ENCODE measurements at regions not wholly inside any gene's neighbourhood (a gene's known extent, or its start where the extent isn't known, plus 50 kb on each side); places are given as distances from the start of the nearest gene placed in this dataset.
A peak's percentile ranks its signal among the peaks of the same experiment; 100 is the strongest.

DNA sequence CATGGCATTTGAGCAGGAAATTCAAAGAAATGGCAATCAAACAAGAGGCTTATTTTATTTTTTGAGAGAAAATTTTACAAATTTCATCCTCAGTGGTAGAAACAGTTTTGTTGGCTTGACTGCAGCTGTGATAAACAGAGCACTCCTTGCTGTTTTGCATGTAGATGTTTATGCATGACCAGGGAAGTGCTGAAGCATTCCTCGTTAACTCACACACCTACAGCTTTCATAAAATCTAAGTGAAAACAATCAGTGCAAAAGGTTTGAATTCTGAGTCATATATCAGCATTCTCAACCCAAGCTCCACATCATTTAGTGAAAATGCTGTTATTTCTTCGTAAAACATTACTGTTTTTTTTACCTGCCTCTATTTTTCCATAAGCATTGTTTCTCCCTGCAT, 146.6 kb upstream of the CCDC68 start:
- TF ChIP-seq, protein P1, sequence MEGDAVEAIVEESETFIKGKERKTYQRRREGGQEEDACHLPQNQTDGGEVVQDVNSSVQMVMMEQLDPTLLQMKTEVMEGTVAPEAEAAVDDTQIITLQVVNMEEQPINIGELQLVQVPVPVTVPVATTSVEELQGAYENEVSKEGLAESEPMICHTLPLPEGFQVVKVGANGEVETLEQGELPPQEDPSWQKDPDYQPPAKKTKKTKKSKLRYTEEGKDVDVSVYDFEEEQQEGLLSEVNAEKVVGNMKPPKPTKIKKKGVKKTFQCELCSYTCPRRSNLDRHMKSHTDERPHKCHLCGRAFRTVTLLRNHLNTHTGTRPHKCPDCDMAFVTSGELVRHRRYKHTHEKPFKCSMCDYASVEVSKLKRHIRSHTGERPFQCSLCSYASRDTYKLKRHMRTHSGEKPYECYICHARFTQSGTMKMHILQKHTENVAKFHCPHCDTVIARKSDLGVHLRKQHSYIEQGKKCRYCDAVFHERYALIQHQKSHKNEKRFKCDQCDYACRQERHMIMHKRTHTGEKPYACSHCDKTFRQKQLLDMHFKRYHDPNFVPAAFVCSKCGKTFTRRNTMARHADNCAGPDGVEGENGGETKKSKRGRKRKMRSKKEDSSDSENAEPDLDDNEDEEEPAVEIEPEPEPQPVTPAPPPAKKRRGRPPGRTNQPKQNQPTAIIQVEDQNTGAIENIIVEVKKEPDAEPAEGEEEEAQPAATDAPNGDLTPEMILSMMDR (IDR thresholded peaks at IDR 0.05; ENCODE audit: control extremely low read depth, extremely low read depth) = no peak
- H3K9me3 ChIP-seq (ENCODE audit: control insufficient read depth in 4 of 4, insufficient read depth in 3 of 4, low read length in 3 of 4) = no peaks in the 10 kb centered on the region
- no peak overlapping the region for H3K9ac ChIP-seq (ENCODE audit: insufficient read depth in 1 of 2, low read length in 2 of 2)
- no peak for ATAC-seq (ENCODE audit: insufficient read depth, low FRiP score)
- 88 to 89% methylated on average over 2 of the region's 2 CpGs for WGBS, 2 donors
- no peak for DNase-seq
- H3K27me3 ChIP-seq (ENCODE audit: control insufficient read depth in 3 of 3, insufficient read depth in 3 of 3, low read length in 2 of 3) = no peaks in the 10 kb centered on the region
- no peak overlapping the region for H3K27ac ChIP-seq (ENCODE audit: low read depth in 1 of 2, low read length in 1 of 2)
- no peaks in the 10 kb centered on the region for H3K36me3 ChIP-seq (ENCODE audit: control insufficient read depth in 4 of 4, insufficient read depth in 4 of 4, low read length in 4 of 4)
- no peak overlapping the region for H3K4me3 ChIP-seq
- H3K4me1 ChIP-seq (ENCODE audit: control insufficient read depth in 5 of 5, insufficient read depth in 5 of 5, low read length in 5 of 5) = peaks cover 0 to 1% (median 0%) of the 10 kb centered on the region in 5 donors

DNA sequence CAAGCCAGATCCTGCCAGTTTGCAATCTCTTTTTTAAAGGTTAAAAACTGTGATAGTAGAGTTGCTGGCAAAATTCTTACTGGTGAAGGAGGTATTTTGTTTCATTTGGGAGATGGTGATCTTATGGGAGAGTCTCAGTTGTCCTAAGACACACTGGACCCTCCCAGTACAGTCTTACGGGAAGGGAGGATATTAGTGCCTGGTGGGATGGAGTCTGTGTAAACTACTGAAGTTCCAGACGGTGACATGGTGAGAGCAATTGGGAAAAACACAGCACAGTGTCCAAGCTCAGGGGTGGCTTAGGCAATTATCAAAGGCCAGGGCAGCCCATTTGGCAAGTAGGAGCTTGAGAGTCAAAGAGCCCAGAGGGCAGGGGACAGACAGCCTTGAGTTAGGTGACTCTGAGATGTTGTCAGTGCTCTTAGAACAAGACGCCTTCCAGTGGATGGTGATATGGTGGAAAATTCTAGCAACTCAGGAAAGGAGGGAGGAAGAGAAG, 143.7 kb upstream of the CCDC68 start:
- no peak for ATAC-seq (ENCODE audit: insufficient read depth, low FRiP score)
- TF ChIP-seq, protein P1 (IDR thresholded peaks at IDR 0.05; ENCODE audit: control extremely low read depth, extremely low read depth) = no peak
- H3K36me3 ChIP-seq (ENCODE audit: control insufficient read depth in 4 of 4, insufficient read depth in 4 of 4, low read length in 4 of 4) = no peaks in the 10 kb centered on the region
- peaks cover 0 to 1% (median 0%) of the 10 kb centered on the region in 5 donors for H3K4me1 ChIP-seq (ENCODE audit: control insufficient read depth in 5 of 5, insufficient read depth in 5 of 5, low read length in 5 of 5)
- H3K4me3 ChIP-seq = no peak overlapping the region
- H3K9me3 ChIP-seq (ENCODE audit: control insufficient read depth in 4 of 4, insufficient read depth in 3 of 4, low read length in 3 of 4) = no peaks in the 10 kb centered on the region
- H3K27ac ChIP-seq (ENCODE audit: low read depth in 1 of 2, low read length in 1 of 2) = no peak overlapping the region
- H3K27me3 ChIP-seq (ENCODE audit: control insufficient read depth in 3 of 3, insufficient read depth in 3 of 3, low read length in 2 of 3) = no peaks in the 10 kb centered on the region
- DNase-seq = no peak
- H3K9ac ChIP-seq (ENCODE audit: insufficient read depth in 1 of 2, low read length in 2 of 2) = no peak overlapping the region
- 91 to 94% methylated on average over 3 of the region's 3 CpGs for WGBS, 2 donors

DNA sequence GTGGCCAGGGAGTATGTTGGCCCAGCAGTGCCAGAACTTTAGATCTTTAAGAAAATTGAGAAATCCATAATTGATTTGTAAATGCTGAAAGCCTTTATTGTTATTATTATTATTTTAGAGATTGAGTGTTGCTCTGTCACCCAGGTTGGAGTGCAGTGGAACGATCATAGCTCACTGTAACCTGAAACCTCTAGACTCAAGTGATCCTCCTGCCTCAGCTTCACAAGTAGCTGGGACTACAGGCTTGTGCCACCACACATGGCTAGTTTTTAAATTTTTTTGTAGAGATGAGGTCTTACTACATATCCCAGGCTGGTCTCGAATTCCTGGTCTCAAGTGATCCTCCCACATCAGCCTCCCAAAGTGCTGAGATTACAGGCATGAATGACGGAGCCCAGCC, 143.2 kb upstream of the CCDC68 start:
- TF ChIP-seq, protein P1 (IDR thresholded peaks at IDR 0.05; ENCODE audit: control extremely low read depth, extremely low read depth) = no peak
- no peak overlapping the region for H3K9ac ChIP-seq (ENCODE audit: insufficient read depth in 1 of 2, low read length in 2 of 2)
- ATAC-seq (ENCODE audit: insufficient read depth, low FRiP score) (no peak), DNase-seq (peak in 1 of 3 donors; percentile 61)
- no peaks in the 10 kb centered on the region for H3K9me3 ChIP-seq (ENCODE audit: control insufficient read depth in 4 of 4, insufficient read depth in 3 of 4, low read length in 3 of 4)
- no peaks in the 10 kb centered on the region for H3K36me3 ChIP-seq (ENCODE audit: control insufficient read depth in 4 of 4, insufficient read depth in 4 of 4, low read length in 4 of 4)
- H3K27me3 ChIP-seq (ENCODE audit: control insufficient read depth in 3 of 3, insufficient read depth in 3 of 3, low read length in 2 of 3) = no peaks in the 10 kb centered on the region
- H3K4me1 ChIP-seq (ENCODE audit: control insufficient read depth in 5 of 5, insufficient read depth in 5 of 5, low read length in 5 of 5) = peaks cover 0 to 1% (median 0%) of the 10 kb centered on the region in 5 donors
- WGBS, 2 donors = 63 to 74% methylated on average over 3 of the region's 3 CpGs
- H3K4me3 ChIP-seq = no peak overlapping the region
- H3K27ac ChIP-seq (ENCODE audit: low read depth in 1 of 2, low read length in 1 of 2) = no peak overlapping the region

DNA sequence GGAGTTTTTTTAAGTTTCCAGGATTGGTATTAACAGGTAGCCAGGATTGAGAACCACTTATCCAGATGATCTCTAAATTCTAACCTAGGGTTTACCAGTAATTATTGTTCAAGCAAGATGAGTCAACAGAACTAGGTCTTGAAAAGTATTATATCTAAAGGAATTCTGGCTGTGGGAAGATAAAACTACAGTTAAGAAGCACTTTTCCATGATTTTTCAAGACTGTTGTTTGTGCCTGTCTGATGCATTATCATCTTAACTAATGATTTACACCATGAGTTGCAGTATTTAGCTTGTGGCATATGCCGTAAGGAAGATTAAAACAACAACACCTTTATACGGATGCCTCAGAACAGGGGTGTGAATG, 142.2 kb upstream of the CCDC68 start:
- H3K9me3 ChIP-seq (ENCODE audit: control insufficient read depth in 4 of 4, insufficient read depth in 3 of 4, low read length in 3 of 4) = no peaks in the 10 kb centered on the region
- H3K4me1 ChIP-seq (ENCODE audit: control insufficient read depth in 5 of 5, insufficient read depth in 5 of 5, low read length in 5 of 5) = peaks cover 0 to 3% (median 0%) of the 10 kb centered on the region in 5 donors
- no peak overlapping the region for H3K27ac ChIP-seq (ENCODE audit: low read depth in 1 of 2, low read length in 1 of 2)
- ATAC-seq (ENCODE audit: insufficient read depth, low FRiP score) = no peak
- 93 to 96% methylated on average over 2 of the region's 2 CpGs for WGBS, 2 donors
- H3K4me3 ChIP-seq = no peak overlapping the region
- H3K9ac ChIP-seq (ENCODE audit: insufficient read depth in 1 of 2, low read length in 2 of 2) = no peak overlapping the region
- H3K36me3 ChIP-seq (ENCODE audit: control insufficient read depth in 4 of 4, insufficient read depth in 4 of 4, low read length in 4 of 4) = no peaks in the 10 kb centered on the region
- TF ChIP-seq, protein P1 (IDR thresholded peaks at IDR 0.05; ENCODE audit: control extremely low read depth, extremely low read depth) = no peak
- no peaks in the 10 kb centered on the region for H3K27me3 ChIP-seq (ENCODE audit: control insufficient read depth in 3 of 3, insufficient read depth in 3 of 3, low read length in 2 of 3)
- DNase-seq = no peak

Measured in lung (tissue), 11 donors.